Activated naive CD4-positive, alpha-beta T cell treated with anti-CD3 and anti-CD28 coated beads, Interleukin-2, amount 10 ng/mL, durations not matched to agents 7 days and 5 days (primary cell): ENCODE measurements at regions not wholly inside any gene's neighbourhood (a gene's known extent, or its start where the extent isn't known, plus 50 kb on each side); places are given as distances from the start of the nearest gene placed in this dataset.

Experiments
- CTCF ChIA-PET: fragments of 350-600 bp; sonication (Branson Sonifier 250); formaldehyde crosslinking; loops from one replicate; lab custom pipeline; 2021; ENCODE audit warnings: antibody characterized with exemption; lab: Charles Lee
- DNase-seq: peaks from one replicate; pipeline ENCODE4 v3.0.0-alpha.2; 2020
- H3K27ac Mint-ChIP-seq: one replicate; pipeline ENCODE4 v1.8.0; 2021; ENCODE audit warnings: mild to moderate bottlenecking, moderate library complexity, mixed read lengths
- H3K27me3 Mint-ChIP-seq: one replicate; pipeline ENCODE4 v1.8.0; 2021; ENCODE audit warnings: mild to moderate bottlenecking, mixed read lengths
- H3K36me3 Mint-ChIP-seq: one replicate; pipeline ENCODE4 v1.8.0; 2021; ENCODE audit warnings: mixed read lengths
- H3K4me1 Mint-ChIP-seq: one replicate; pipeline ENCODE4 v1.8.0; 2021; ENCODE audit warnings: mixed read lengths
- H3K4me3 Mint-ChIP-seq: one replicate; pipeline ENCODE4 v1.8.0; 2021; ENCODE audit warnings: mild to moderate bottlenecking, moderate library complexity, mixed read lengths
- H3K9me3 Mint-ChIP-seq: one replicate; pipeline ENCODE4 v1.8.0; 2021; ENCODE audit warnings: mixed read lengths

- Mint-ChIP-seq H3K4me1 (no peaks in the 10 kb centered on the region), H3K27ac (no peak overlapping the region), H3K4me3 (no peak overlapping the region), H3K36me3 (no peaks in the 10 kb centered on the region), H3K27me3 (peaks cover 47% of the 10 kb centered on the region), H3K9me3 (no peaks in the 10 kb centered on the region)
- CTCF ChIA-PET: no interaction called here
- DNase-seq: no peak
Observed at GRCh38 chr17:45719335-45720071, 64.6 kb upstream of the CRHR1 start.

- Mint-ChIP-seq H3K27me3 (peaks cover 55% of the 10 kb centered on the region), H3K4me3 (no peak overlapping the region), H3K27ac (no peak overlapping the region), H3K36me3 (no peaks in the 10 kb centered on the region), H3K9me3 (no peaks in the 10 kb centered on the region), H3K4me1 (no peaks in the 10 kb centered on the region)
- DNase-seq: no peak
- CTCF ChIA-PET: no interaction called here
Observed at GRCh38 chr17:45720386-45720785, 63.7 kb upstream of the CRHR1 start.

- H3K4me3 Mint-ChIP-seq: no peak overlapping the region
- H3K27ac Mint-ChIP-seq: no peak overlapping the region
- H3K36me3 Mint-ChIP-seq: no peaks in the 10 kb centered on the region
- H3K9me3 Mint-ChIP-seq: no peaks in the 10 kb centered on the region
- H3K4me1 Mint-ChIP-seq: no peaks in the 10 kb centered on the region
- CTCF ChIA-PET: interaction anchor here (1.2 kb wide), 1 partner anchor 82 kb away, joined by 4 read pairs; no protein-coding TSS in a partner anchor
- H3K27me3 Mint-ChIP-seq: peaks cover 60% of the 10 kb centered on the region
- no peak for DNase-seq
Observed at GRCh38 chr17:45722161-45722560, 62.0 kb upstream of the CRHR1 start.

- no peak overlapping the region for H3K4me3 Mint-ChIP-seq
- CTCF ChIA-PET: no interaction called here
- no peak overlapping the region for H3K27ac Mint-ChIP-seq
- no peaks in the 10 kb centered on the region for H3K36me3 Mint-ChIP-seq
- no peak for DNase-seq
- H3K27me3 Mint-ChIP-seq: peaks cover 59% of the 10 kb centered on the region
- H3K4me1 Mint-ChIP-seq: no peaks in the 10 kb centered on the region
- peaks cover 2% of the 10 kb centered on the region for H3K9me3 Mint-ChIP-seq
Observed at GRCh38 chr17:45729294-45729907, 54.7 kb upstream of the CRHR1 start.

- H3K36me3 Mint-ChIP-seq: no peaks in the 10 kb centered on the region
- H3K27ac Mint-ChIP-seq: no peak overlapping the region
Observed at GRCh38 chr17:45730192-45730591, 53.9 kb upstream of the CRHR1 start.

GRCh38 chr17:45731459-45731858, 52.7 kb upstream of the CRHR1 start:
- CTCF ChIA-PET: no interaction called here
- DNase-seq: no peak
- no peaks in the 10 kb centered on the region for H3K4me1 Mint-ChIP-seq
- no peaks in the 10 kb centered on the region for H3K36me3 Mint-ChIP-seq
- H3K4me3 Mint-ChIP-seq: no peak overlapping the region
- peaks cover 2% of the 10 kb centered on the region for H3K9me3 Mint-ChIP-seq
- peaks cover 40% of the 10 kb centered on the region for H3K27me3 Mint-ChIP-seq
- H3K27ac Mint-ChIP-seq: no peak overlapping the region

More at GRCh38 chr17:45730192-45730591, 53.9 kb upstream of the CRHR1 start:
- no peak for DNase-seq
- Mint-ChIP-seq H3K27me3 (peaks cover 52% of the 10 kb centered on the region), H3K4me1 (no peaks in the 10 kb centered on the region), H3K4me3 (no peak overlapping the region), H3K9me3 (peaks cover 2% of the 10 kb centered on the region)
- CTCF ChIA-PET: no interaction called here

- H3K27ac Mint-ChIP-seq: no peak overlapping the region
- no peaks in the 10 kb centered on the region for H3K36me3 Mint-ChIP-seq
- peaks cover 2% of the 10 kb centered on the region for H3K9me3 Mint-ChIP-seq
- no peaks in the 10 kb centered on the region for H3K4me1 Mint-ChIP-seq
- DNase-seq: no peak
- no peak overlapping the region for H3K4me3 Mint-ChIP-seq
- peaks cover 32% of the 10 kb centered on the region for H3K27me3 Mint-ChIP-seq
- CTCF ChIA-PET: no interaction called here
Observed at GRCh38 chr17:45732926-45733505, 51.1 kb upstream of the CRHR1 start.

GRCh38 chr17:45733781-45734180, 50.3 kb upstream of the CRHR1 start:
- Mint-ChIP-seq H3K27me3 (peaks cover 26% of the 10 kb centered on the region), H3K36me3 (no peaks in the 10 kb centered on the region), H3K4me1 (no peaks in the 10 kb centered on the region), H3K9me3 (peaks cover 2% of the 10 kb centered on the region), H3K27ac (no peak overlapping the region), H3K4me3 (no peak overlapping the region)
- no peak for DNase-seq
- CTCF ChIA-PET: no interaction called here
